HEK293 (cell line): ENCODE measurements at regions not wholly inside any gene's neighbourhood (a gene's known extent, or its start where the extent isn't known, plus 50 kb on each side); places are given as distances from the start of the nearest gene placed in this dataset.
"Not testable (repeated sequence)": the region's sequence is repeated elsewhere in the genome, so short reads cannot be mapped to it uniquely, and the experiment has no call there.

Source experiments
- CTCF ChIP-seq: fragments of 450-650 bp; formaldehyde crosslinking; IDR thresholded peaks from 2 replicates; pipeline ENCODE4 v1.5.1; 2016; ENCODE audit warnings: missing biosample characterization, missing genetic modification characterization
- MYNN ChIP-seq: fragments of 450-650 bp; formaldehyde crosslinking; IDR thresholded peaks from 2 replicates; pipeline ENCODE4 v1.5.1; 2016; ENCODE audit warnings: missing biosample characterization, missing genetic modification characterization, borderline replicate concordance
- PRDM1 ChIP-seq: fragments of 450-650 bp; formaldehyde crosslinking; IDR thresholded peaks from 2 replicates; pipeline ENCODE4; 2016; ENCODE audit warnings: missing biosample characterization, missing genetic modification characterization
- TCF7L2 ChIP-seq: IDR thresholded peaks from 2 replicates; pipeline ENCODE4 v1.6.1; 2011; ENCODE audit warnings: low read depth, mild to moderate bottlenecking, inconsistent platforms, low read length, moderate library complexity, borderline replicate concordance
- ZFP37 ChIP-seq: fragments of 450-650 bp; formaldehyde crosslinking; IDR thresholded peaks from 2 replicates; pipeline ENCODE4 v1.5.1; 2016; ENCODE audit warnings: missing biosample characterization, missing genetic modification characterization
- ZNF10 ChIP-seq: fragments of 450-650 bp; formaldehyde crosslinking; IDR thresholded peaks from 2 replicates; pipeline ENCODE4 v1.5.1; 2017; ENCODE audit warnings: missing biosample characterization, missing genetic modification characterization
- ZNF138 ChIP-seq: fragments of 450-650 bp; formaldehyde crosslinking; IDR thresholded peaks from 2 replicates; pipeline ENCODE4 v1.5.1; 2016; ENCODE audit warnings: missing biosample characterization, missing genetic modification characterization, borderline replicate concordance
- ZNF626 ChIP-seq: fragments of 450-650 bp; sonication (Bioruptor Pico); formaldehyde crosslinking; IDR thresholded peaks from 2 replicates; pipeline ENCODE4 v1.5.1; 2018; ENCODE audit warnings: missing biosample characterization, missing genetic modification characterization, inconsistent platforms

- not testable (repeated sequence) for TF ChIP-seq ZNF626 (tag by site-specific recombination); TCF7L2; ZNF10; CTCF (tag by site-specific recombination); MYNN (tag by site-specific recombination); ZFP37 (tag by site-specific recombination); PRDM1 (tag by site-specific recombination); ZNF138 (tag by site-specific recombination)
Observed at GRCh38 chr1:86803641-86804040, 99.3 kb downstream of the SH3GLB1 start.
